Retinal pigment epithelial cell (primary cell): ENCODE measurements at regions not wholly inside any gene's neighbourhood (a gene's known extent, or its start where the extent isn't known, plus 50 kb on each side); places are given as distances from the start of the nearest gene placed in this dataset.

Experiments used
- DNase-seq: peaks from one replicate; pipeline ENCODE4 v3.0.0-alpha.2; 2010; ENCODE audit warnings: low read depth
- H3K4me3 ChIP-seq: 2 replicates; pipeline ENCODE4 v1.5.1; 2011; ENCODE audit warnings: mild to moderate bottlenecking, low read length, control low read depth, moderate library complexity
- TF ChIP-seq, protein P1 (sequence below): conservative IDR thresholded peaks from 2 replicates; pipeline ENCODE4 v1.5.1; 2011; ENCODE audit warnings: low read depth, low read length, control low read depth, inconsistent platforms

DNA sequence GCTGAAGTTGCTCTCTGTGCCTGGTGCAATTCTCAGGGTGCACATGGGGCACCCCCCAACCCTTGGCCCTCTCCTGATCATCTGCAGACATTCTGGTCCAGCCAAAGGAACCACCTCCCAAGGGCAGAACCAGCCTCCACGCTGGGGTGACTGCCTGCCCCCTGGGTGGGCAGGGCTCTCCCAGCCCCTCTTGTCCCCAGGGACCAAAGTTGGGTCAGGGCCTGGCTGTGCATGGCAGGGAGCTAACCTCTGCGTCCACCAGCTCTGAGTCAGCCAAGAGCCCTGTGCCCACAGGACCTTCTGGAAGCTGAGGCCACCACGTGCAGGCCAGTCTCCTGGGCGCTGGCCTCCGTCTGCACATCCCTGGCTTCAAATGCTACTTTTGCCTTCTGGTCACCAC lies 101.9 kb downstream of the SIK1 start:
- no peak for DNase-seq
- TF ChIP-seq, protein P1, sequence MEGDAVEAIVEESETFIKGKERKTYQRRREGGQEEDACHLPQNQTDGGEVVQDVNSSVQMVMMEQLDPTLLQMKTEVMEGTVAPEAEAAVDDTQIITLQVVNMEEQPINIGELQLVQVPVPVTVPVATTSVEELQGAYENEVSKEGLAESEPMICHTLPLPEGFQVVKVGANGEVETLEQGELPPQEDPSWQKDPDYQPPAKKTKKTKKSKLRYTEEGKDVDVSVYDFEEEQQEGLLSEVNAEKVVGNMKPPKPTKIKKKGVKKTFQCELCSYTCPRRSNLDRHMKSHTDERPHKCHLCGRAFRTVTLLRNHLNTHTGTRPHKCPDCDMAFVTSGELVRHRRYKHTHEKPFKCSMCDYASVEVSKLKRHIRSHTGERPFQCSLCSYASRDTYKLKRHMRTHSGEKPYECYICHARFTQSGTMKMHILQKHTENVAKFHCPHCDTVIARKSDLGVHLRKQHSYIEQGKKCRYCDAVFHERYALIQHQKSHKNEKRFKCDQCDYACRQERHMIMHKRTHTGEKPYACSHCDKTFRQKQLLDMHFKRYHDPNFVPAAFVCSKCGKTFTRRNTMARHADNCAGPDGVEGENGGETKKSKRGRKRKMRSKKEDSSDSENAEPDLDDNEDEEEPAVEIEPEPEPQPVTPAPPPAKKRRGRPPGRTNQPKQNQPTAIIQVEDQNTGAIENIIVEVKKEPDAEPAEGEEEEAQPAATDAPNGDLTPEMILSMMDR = no peak
- no peak overlapping the region for H3K4me3 ChIP-seq

DNA sequence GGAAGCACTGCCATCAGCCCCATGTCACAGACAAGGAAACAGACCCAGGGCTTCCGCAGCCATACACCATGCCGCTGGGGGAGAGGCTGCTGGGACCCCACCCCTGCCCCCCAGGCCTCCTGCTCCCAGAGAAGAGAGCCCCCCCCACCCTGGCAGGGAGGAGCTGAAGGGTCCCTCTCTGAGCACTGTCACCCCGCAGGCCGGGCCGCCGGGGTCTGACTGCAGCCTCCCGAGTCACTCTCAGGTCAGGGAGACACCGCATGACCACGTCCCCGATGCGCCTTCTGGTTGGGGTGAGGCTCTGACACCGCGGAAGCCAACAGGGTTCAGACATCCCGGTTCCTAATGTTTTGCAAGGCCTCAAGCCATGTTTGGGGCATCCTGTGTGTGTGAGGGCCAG lies 102.3 kb downstream of the SIK1 start:
- DNase-seq = no peak
- no peak overlapping the region for H3K4me3 ChIP-seq
- TF ChIP-seq, protein P1 = no peak

DNA sequence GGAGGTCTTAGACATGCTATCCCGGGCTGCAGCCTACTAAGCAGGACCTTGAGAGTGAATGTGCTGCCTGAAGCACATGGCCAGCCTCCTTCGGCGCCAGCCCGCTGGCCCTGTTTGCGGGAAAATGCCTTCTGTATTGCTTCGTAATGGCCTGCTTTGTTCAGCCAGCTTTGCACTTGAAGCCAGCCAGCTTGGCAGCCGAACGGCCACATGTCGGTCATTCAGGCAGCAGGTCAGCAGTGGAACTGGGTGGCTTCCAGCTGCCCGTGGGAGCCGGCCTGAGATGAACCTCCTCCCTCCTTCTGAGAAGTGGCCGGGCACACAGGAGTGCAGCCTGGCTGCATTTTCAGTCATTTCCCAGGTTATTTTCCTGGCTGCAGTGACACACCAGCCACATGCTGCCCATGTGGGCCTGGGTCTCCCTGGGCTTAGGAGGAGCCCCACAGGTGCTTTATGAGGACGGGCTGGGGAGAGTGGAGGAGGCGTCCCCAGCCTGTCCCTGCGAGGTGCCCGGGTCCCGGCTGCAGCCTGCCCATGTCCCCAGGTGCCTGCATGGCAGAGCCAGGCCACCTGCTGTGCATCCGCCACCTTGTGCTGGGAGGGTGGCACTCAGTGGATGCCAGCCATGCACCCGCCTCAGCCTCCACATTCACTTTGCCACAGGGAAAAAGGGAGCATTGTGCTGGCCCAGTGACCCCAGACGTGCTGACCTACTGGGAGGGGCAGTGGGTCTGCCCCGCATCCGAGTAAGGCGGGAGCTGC lies 103.5 kb downstream of the SIK1 start:
- DNase-seq = peak; percentile 60
- TF ChIP-seq, protein P1 = no peak
- H3K4me3 ChIP-seq = no peak overlapping the region

DNA sequence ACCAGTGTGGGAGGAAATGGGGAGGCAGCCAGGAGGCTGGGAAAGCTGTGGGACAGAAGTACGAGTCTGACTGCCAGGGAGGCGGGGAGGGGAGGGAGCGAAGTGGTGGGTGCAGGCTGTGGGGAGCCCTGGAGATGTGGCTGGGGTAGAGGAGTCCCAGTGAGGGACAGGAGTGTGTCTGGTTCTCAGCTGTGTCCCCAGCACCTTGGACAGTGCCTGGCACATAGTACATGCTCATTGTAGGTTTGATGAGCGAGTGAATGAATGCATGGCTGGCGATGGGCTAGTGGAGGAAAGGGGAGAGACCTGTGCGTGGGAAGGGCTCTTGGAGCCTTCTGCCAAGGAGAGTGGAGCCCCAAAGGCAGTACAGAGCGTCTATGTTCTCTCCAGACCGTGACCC lies 104.1 kb downstream of the SIK1 start:
- TF ChIP-seq, protein P1 = no peak
- no peak overlapping the region for H3K4me3 ChIP-seq
- no peak for DNase-seq

DNA sequence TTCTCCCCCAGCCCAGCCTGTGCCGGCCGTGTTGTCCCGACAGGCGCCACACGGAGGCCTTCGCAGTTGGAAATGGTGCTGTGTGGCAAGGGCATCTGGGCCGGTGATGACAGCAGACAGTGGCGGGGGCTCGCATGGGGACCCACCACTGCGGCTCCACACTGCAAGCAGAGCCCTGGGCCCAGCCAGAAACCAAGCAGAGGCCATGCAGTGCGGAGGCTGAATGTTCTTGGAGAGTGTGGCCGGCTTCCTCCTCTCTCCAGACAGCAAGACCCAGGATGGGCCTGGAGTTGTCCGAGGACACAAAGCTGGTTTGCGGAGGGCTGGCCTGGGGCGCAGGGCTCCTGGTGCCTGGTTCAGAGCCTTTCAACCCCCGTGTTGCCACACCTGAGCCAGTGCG lies 104.6 kb downstream of the SIK1 start:
- TF ChIP-seq, protein P1 = no peak
- H3K4me3 ChIP-seq = no peak overlapping the region
- DNase-seq = no peak

DNA sequence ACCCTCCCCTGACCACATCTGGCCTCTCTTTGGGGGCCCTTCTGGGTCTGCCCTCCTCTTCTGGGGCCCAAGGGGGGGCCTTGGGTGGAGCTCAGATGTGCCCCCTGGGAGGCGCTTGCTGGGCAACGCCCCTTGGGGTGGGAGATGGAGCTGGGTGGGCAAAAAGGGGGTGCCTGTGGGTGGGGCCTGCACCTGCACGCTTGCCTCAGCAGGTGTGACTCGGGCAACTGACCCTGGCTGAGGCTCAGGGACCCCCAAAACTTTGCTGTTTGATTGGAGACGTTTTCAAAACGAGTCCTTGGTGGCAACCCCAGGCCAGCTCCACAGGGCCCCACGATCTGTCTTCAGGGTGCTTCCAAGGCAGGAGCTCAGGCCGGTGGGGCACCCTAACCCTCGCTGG lies 105.3 kb downstream of the SIK1 start:
- H3K4me3 ChIP-seq = no peak overlapping the region
- DNase-seq = no peak
- TF ChIP-seq, protein P1 = no peak

DNA sequence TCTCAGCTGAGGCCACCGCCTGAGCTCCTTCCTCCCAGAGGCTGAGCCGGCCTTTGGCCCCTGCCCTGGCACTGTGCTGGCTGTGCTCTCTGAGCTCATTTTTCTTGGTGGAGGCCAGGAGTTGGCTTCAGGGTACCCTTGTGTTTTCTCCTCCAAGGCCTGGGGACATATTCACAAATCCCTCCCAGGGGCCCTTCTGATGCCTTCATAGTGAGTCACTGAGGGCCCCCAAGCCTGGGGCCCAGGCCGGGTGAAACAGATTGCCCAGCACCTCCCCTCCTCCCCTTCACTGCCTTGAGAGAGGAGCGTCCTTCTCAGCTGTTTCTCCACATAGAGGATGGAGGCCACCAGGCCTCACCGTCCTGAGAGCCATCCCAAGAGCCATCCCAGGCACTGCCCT lies 105.8 kb downstream of the SIK1 start:
- no peak overlapping the region for H3K4me3 ChIP-seq
- TF ChIP-seq, protein P1 = no peak
- peak; percentile 45 for DNase-seq
